ENCODE measurements at regions not wholly inside any gene's neighbourhood (a gene's known extent, or its start where the extent isn't known, plus 50 kb on each side); places are given as distances from the start of the nearest gene placed in this dataset.

- no peak for TF ChIP-seq CTCF (IDR thresholded peaks at IDR 0.05; ENCODE audit: low read depth, low read length, missing input control)
- TF ChIP-seq RAD21 (IDR thresholded peaks at IDR 0.05) = no peak
- no peak for TF ChIP-seq JUND (IDR thresholded peaks at IDR 0.05)
- no peak for TF ChIP-seq SP1 (IDR thresholded peaks at IDR 0.05)
- TF ChIP-seq ATF3 (IDR thresholded peaks at IDR 0.05) = no peak
- TF ChIP-seq MAX (IDR thresholded peaks at IDR 0.05) = no peak
These were observed 79.7 kb downstream of the FAT3 start for GRCh38 chr11:92304271-92304670.

Data from liver (tissue), 3 donors.